MCF 10A (cell line): ENCODE measurements at regions not wholly inside any gene's neighbourhood (a gene's known extent, or its start where the extent isn't known, plus 50 kb on each side); places are given as distances from the start of the nearest gene placed in this dataset.

ENCODE experiments used
- BruUV-seq: library from RNA; stranded (reverse); fragments of 400-500 nt; replicated peaks from 2 replicates; lab custom pipeline; 2021; lab: Mats Ljungman, UMichigan
- CTCF ChIA-PET: fragments of 300-600 bp; sonication (Branson Sonifier 250); formaldehyde crosslinking; extraction: SDS; loops from one replicate; lab custom pipeline; 2021; ENCODE audit warnings: antibody characterized with exemption, inconsistent platforms; lab: Yijun Ruan, JAX
- POLR2A ChIA-PET: fragments of 300-600, 350-650 bp; sonication (Branson Sonifier 250); formaldehyde crosslinking; extraction: SDS; loops from one replicate; lab custom pipeline; 2020; ENCODE audit warnings: antibody characterized with exemption, inconsistent platforms; lab: Yijun Ruan, JAX
- DNase-seq: peaks from one replicate; pipeline ENCODE4 v3.0.0-alpha.2; 2018; ENCODE audit not compliant: unreplicated experiment
- H3K27ac Mint-ChIP-seq: one replicate; pipeline ENCODE4 v1.8.0; 2022; ENCODE audit warnings: mild to moderate bottlenecking, low read depth, mixed read lengths; ENCODE audit not compliant: unreplicated experiment
- H3K27me3 Mint-ChIP-seq: one replicate; pipeline ENCODE4 v1.8.0; 2022; ENCODE audit warnings: mixed read lengths; ENCODE audit not compliant: insufficient read depth, unreplicated experiment
- H3K36me3 Mint-ChIP-seq: one replicate; pipeline ENCODE4 v1.8.0; 2022; ENCODE audit warnings: mild to moderate bottlenecking, moderate library complexity, mixed read lengths; ENCODE audit not compliant: insufficient read depth, unreplicated experiment
- H3K4me1 Mint-ChIP-seq: one replicate; pipeline ENCODE4 v1.8.0; 2022; ENCODE audit warnings: mixed read lengths; ENCODE audit not compliant: insufficient read depth, unreplicated experiment
- H3K4me3 Mint-ChIP-seq: one replicate; pipeline ENCODE4 v1.8.0; 2022; ENCODE audit warnings: mild to moderate bottlenecking, moderate library complexity, mixed read lengths; ENCODE audit not compliant: unreplicated experiment
- H3K9me3 Mint-ChIP-seq: one replicate; pipeline ENCODE4 v1.8.0; 2022; ENCODE audit warnings: mixed read lengths; ENCODE audit not compliant: unreplicated experiment
- intact Hi-C: fragments of 100-400 bp; cut with micrococcal nuclease; formaldehyde crosslinking; loops from 2 replicates; pipeline ENCODE4 v1.14.1; 2022
- TF ChIP-seq, protein P1 (sequence below): fragments of 200-600 bp; IDR thresholded peaks from one replicate; pipeline ENCODE4 v1.8.0; 2022; ENCODE audit warnings: antibody characterized with exemption, mild to moderate bottlenecking; ENCODE audit not compliant: unreplicated experiment

DNA sequence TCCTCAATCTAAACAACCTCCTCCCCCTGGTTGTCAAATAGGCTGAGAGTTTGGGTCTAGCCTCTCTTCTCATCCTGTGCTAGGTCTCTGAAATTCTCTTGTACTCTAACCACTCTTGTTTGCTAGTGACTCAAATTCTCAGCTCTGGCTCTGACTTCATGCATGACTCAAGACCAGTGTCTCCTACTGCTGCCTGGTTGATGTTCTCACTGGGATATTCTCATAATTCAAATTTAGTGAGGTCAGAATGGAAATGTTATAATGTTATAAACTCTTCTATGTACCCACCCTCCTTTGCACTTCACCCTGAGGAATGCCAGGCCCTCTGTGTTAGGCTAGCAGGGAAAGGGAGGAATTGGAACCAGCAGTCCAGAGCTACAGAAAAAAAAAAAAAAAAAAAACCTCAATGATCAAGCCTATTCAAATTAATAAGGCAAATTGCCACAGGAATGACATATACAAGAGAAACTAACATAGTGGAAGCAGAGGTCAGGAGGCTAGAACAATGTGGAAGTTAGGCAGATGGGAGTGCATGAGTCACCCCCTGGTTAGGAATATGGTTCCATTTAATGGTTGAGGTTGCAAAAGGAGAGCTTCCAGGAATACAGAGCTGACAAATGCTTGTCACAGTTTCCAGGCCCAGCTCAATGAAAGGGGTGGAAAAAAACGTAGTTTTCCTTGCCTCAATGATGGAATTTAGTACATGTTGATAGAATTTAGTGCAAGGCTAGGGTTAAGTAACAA, 459.5 kb downstream of the RMST start:
- CTCF ChIA-PET = interaction anchor here (0.7 to 0.9 kb wide), 2 partner anchors 12 to 37 kb away, joined by 3 read pairs; no protein-coding TSS in a partner anchor
- no TSS peak for BruUV-seq
- Mint-ChIP-seq H3K27ac (peak overlapping the region; percentile 28), H3K9me3 (peaks cover 9% of the 10 kb centered on the region), H3K4me1 (peaks cover 13% of the 10 kb centered on the region), H3K27me3 (no peaks in the 10 kb centered on the region), H3K4me3 (peak overlapping the region; percentile 3), H3K36me3 (no peaks in the 10 kb centered on the region)
- TF ChIP-seq, protein P1, sequence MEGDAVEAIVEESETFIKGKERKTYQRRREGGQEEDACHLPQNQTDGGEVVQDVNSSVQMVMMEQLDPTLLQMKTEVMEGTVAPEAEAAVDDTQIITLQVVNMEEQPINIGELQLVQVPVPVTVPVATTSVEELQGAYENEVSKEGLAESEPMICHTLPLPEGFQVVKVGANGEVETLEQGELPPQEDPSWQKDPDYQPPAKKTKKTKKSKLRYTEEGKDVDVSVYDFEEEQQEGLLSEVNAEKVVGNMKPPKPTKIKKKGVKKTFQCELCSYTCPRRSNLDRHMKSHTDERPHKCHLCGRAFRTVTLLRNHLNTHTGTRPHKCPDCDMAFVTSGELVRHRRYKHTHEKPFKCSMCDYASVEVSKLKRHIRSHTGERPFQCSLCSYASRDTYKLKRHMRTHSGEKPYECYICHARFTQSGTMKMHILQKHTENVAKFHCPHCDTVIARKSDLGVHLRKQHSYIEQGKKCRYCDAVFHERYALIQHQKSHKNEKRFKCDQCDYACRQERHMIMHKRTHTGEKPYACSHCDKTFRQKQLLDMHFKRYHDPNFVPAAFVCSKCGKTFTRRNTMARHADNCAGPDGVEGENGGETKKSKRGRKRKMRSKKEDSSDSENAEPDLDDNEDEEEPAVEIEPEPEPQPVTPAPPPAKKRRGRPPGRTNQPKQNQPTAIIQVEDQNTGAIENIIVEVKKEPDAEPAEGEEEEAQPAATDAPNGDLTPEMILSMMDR = no peak
- POLR2A ChIA-PET = no interaction called here
- peak; percentile 40 for DNase-seq
- intact Hi-C loops = no loop called here

DNA sequence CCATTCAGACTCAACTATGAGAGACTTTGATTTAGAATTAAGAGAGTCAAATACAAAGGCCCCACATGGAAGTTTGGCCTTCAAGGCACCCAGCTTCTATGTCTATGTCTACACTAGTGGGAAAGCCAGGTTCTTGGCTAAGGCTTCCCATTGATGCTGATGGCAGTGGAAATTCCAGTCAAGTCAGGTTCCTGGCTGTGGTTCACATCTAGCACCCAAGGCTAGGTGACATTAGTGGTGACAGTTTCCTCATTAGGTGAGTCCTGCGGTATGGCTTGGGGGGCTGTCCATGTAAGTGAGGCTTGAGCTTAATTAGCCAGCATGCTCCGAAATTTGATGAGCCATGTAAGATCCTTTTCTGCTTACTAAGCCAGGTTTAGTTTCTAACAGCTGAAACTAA, 460.9 kb downstream of the RMST start:
- no peak for DNase-seq
- peaks cover 13% of the 10 kb centered on the region for H3K4me1 Mint-ChIP-seq
- H3K36me3 Mint-ChIP-seq = no peaks in the 10 kb centered on the region
- intact Hi-C loops = no loop called here
- H3K27ac Mint-ChIP-seq = no peak overlapping the region
- no peak overlapping the region for H3K4me3 Mint-ChIP-seq
- ChIA-PET POLR2A (no interaction called here), CTCF (interaction anchor here (0.6 kb wide), 1 partner anchor 424 kb away, joined by 4 read pairs; no protein-coding TSS in a partner anchor)
- peaks cover 7% of the 10 kb centered on the region for H3K9me3 Mint-ChIP-seq
- no TSS peak for BruUV-seq
- TF ChIP-seq, protein P1 = no peak
- H3K27me3 Mint-ChIP-seq = no peaks in the 10 kb centered on the region

DNA sequence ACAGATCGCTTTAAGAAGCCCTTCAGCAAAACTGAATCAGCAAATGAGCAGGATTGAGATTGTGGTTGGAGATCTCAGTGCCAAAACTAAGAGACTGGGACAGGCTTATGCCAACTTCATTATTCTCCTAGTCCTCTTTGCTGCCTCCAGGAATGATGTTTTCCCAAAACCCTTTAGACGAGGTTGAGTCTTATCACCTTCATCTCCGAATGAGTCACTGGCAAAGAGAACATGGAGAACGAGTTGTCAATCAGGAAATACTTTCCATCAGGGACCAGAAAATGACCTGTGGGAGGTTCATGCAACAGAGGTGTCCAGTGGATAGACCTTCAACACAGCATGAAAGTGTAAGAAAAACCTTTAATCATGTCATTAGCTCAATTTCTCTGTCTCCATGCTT, 461.5 kb downstream of the RMST start:
- no TSS peak for BruUV-seq
- no peak overlapping the region for H3K27ac Mint-ChIP-seq
- H3K4me1 Mint-ChIP-seq = peaks cover 13% of the 10 kb centered on the region
- H3K36me3 Mint-ChIP-seq = no peaks in the 10 kb centered on the region
- no peaks in the 10 kb centered on the region for H3K27me3 Mint-ChIP-seq
- no peak overlapping the region for H3K4me3 Mint-ChIP-seq
- DNase-seq = no peak
- CTCF ChIA-PET = no interaction called here
- POLR2A ChIA-PET = no interaction called here
- peaks cover 7% of the 10 kb centered on the region for H3K9me3 Mint-ChIP-seq
- intact Hi-C loops = no loop called here
- TF ChIP-seq, protein P1 = no peak

DNA sequence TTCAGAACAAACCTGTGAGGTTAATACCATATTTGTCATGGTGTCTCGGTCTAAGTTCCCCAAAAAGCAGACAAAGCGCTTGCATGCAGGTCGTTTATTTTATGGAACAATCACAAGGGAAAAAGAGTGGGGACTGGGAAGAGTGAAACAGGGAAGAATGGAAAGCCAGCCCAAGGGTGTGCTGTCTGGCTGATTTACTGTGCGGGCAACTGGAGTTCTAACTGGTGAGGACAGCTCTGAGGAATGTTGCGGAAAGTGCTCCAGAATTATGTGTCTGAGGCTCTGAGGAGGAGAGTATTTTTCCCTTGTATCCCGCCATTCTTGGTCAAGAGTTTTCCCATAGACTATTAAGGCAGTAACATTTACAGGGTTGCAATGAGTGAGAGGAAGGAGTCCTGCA, 465.4 kb downstream of the RMST start:
- Mint-ChIP-seq H3K36me3 (no peaks in the 10 kb centered on the region), H3K27me3 (no peaks in the 10 kb centered on the region), H3K27ac (no peak overlapping the region), H3K4me1 (no peaks in the 10 kb centered on the region), H3K4me3 (no peak overlapping the region), H3K9me3 (no peaks in the 10 kb centered on the region)
- DNase-seq = no peak
- intact Hi-C loops = no loop called here
- no TSS peak for BruUV-seq
- CTCF ChIA-PET = no interaction called here
- TF ChIP-seq, protein P1 = no peak
- POLR2A ChIA-PET = no interaction called here
